Stimulated activated CD4-positive, alpha-beta T cell treated with anti-CD3 and anti-CD28 coated beads, Interleukin-4, amount 100 ng/mL, for 1 hour (primary cell): ENCODE measurements at regions not wholly inside any gene's neighbourhood (a gene's known extent, or its start where the extent isn't known, plus 50 kb on each side); places are given as distances from the start of the nearest gene placed in this dataset.

Experiments used
- DNase-seq: peaks from one replicate; pipeline ENCODE4 v3.0.0-alpha.2; 2020

- DNase-seq = no peak
Observed at GRCh38 chr6:40743226-40743625, 156.1 kb upstream of the LRFN2 start.

- DNase-seq = no peak
Observed at GRCh38 chr6:40740518-40740917, 153.4 kb upstream of the LRFN2 start.

GRCh38 chr6:40738551-40739193, 151.5 kb upstream of the LRFN2 start:
- DNase-seq = no peak

GRCh38 chr6:40735521-40735920, 148.4 kb upstream of the LRFN2 start:
- DNase-seq = no peak

- DNase-seq = no peak
Observed at GRCh38 chr6:40735121-40735520, 148.0 kb upstream of the LRFN2 start.

GRCh38 chr6:40734607-40735006, 147.4 kb upstream of the LRFN2 start:
- no peak for DNase-seq

GRCh38 chr6:40733770-40734396, 146.7 kb upstream of the LRFN2 start:
- DNase-seq = no peak

- no peak for DNase-seq
Observed at GRCh38 chr6:40733290-40733689, 146.1 kb upstream of the LRFN2 start.

GRCh38 chr6:40732878-40733277, 145.7 kb upstream of the LRFN2 start:
- DNase-seq = no peak

GRCh38 chr6:40728643-40729042, 141.5 kb upstream of the LRFN2 start:
- no peak for DNase-seq

GRCh38 chr6:40727271-40727670, 140.1 kb upstream of the LRFN2 start:
- no peak for DNase-seq

GRCh38 chr6:40726853-40727252, 139.7 kb upstream of the LRFN2 start:
- DNase-seq = no peak

GRCh38 chr6:40725390-40725789, 138.2 kb upstream of the LRFN2 start:
- no peak for DNase-seq

GRCh38 chr6:40724886-40725285, 137.7 kb upstream of the LRFN2 start:
- no peak for DNase-seq

GRCh38 chr6:40723967-40724366, 136.8 kb upstream of the LRFN2 start:
- no peak for DNase-seq

GRCh38 chr6:40722553-40723258, 135.5 kb upstream of the LRFN2 start:
- DNase-seq = no peak

GRCh38 chr6:40722091-40722490, 134.9 kb upstream of the LRFN2 start:
- DNase-seq = no peak

- no peak for DNase-seq
Observed at GRCh38 chr6:40721271-40721952, 134.2 kb upstream of the LRFN2 start.

- DNase-seq = no peak
Observed at GRCh38 chr6:40720375-40720748, 133.2 kb upstream of the LRFN2 start.

- no peak for DNase-seq
Observed at GRCh38 chr6:40719671-40720374, 132.7 kb upstream of the LRFN2 start.

- DNase-seq = no peak
Observed at GRCh38 chr6:40718401-40718800, 131.2 kb upstream of the LRFN2 start.

- DNase-seq = no peak
Observed at GRCh38 chr6:40717411-40718057, 130.4 kb upstream of the LRFN2 start.
